H1 (cell line): ENCODE measurements at regions not wholly inside any gene's neighbourhood (a gene's known extent, or its start where the extent isn't known, plus 50 kb on each side); places are given as distances from the start of the nearest gene placed in this dataset.

ENCODE experiments used
- CTCF ChIA-PET: fragments of 300-600 bp; sonication (Branson Sonifier 250); formaldehyde crosslinking; loops from one replicate; lab custom pipeline; 2021; ENCODE audit not compliant: partially characterized antibody; lab: Charles Lee
- POLR2A ChIA-PET: fragments of 300-600 bp; sonication (Branson Sonifier 250); formaldehyde crosslinking; loops from one replicate; lab custom pipeline; 2021; ENCODE audit warnings: inconsistent platforms; ENCODE audit not compliant: partially characterized antibody; lab: Charles Lee
- DNase-seq, 2 experiments: peaks; one replicate each; pipeline versions ENCODE4 v3.0.0 to v3.0.0-alpha.2; 2010 to 2022; ENCODE audit warnings: low spot score in 2 of 2, low read depth in 1 of 2, mixed read lengths in 1 of 2
- FAIRE-seq: peaks from 2 replicates; lab custom pipeline; 2011; peaks lifted over from hg19 to GRCh38; lab: Jason Lieb, UNC
- H2AFZ ChIP-seq: 2 replicates; pipeline ENCODE4 v1.8.1; 2012; ENCODE audit warnings: low read length, inconsistent platforms
- H2AK5ac ChIP-seq: 2 replicates; pipeline ENCODE4 v1.6.1; 2013; ENCODE audit warnings: low read depth, low read length
- H2BK120ac ChIP-seq: replicated peaks from 2 replicates; pipeline ENCODE3; 2013; ENCODE audit warnings: low read depth, low read length, inconsistent platforms
- H2BK12ac ChIP-seq: 2 replicates; pipeline ENCODE4 v1.6.1; 2013; ENCODE audit warnings: low read depth, low read length
- H2BK15ac ChIP-seq: 2 replicates; pipeline ENCODE4 v1.6.1; 2013; ENCODE audit warnings: low read length
- H2BK20ac ChIP-seq: 2 replicates; pipeline ENCODE4 v1.6.1; 2013; ENCODE audit warnings: low read length
- H2BK5ac ChIP-seq: 2 replicates; pipeline ENCODE4 v1.6.1; 2013; ENCODE audit warnings: low read depth, low read length
- H3K14ac ChIP-seq: 2 replicates; pipeline ENCODE4 v1.6.1; 2013; ENCODE audit warnings: inconsistent platforms; ENCODE audit not compliant: insufficient read length
- H3K18ac ChIP-seq: 2 replicates; pipeline ENCODE4 v1.6.1; 2013; ENCODE audit warnings: low read length; ENCODE audit errors: extremely low read depth
- H3K23ac ChIP-seq: 2 replicates; pipeline ENCODE4 v1.6.1; 2013; ENCODE audit warnings: inconsistent platforms; ENCODE audit not compliant: insufficient read length
- H3K23me2 ChIP-seq: 2 replicates; pipeline ENCODE4 v1.6.1; 2013; ENCODE audit warnings: low read depth, low read length
- H3K27ac ChIP-seq: 2 replicates; pipeline ENCODE4 v1.6.1; 2011; ENCODE audit warnings: low read depth, low read length, inconsistent platforms
- H3K27me3 ChIP-seq, 4 experiments: replicated peaks in 1 of 4; 1 replicate in 1 of 4; 2 replicates in 3 of 4; pipeline versions ENCODE4 v1.6.1 to v1.8.1; 2011 to 2013; ENCODE audit warnings: low read length in 3 of 4, mild to moderate bottlenecking in 3 of 4, inconsistent platforms in 2 of 4, mixed read lengths in 2 of 4, moderate library complexity in 1 of 4; ENCODE audit not compliant: control insufficient read depth in 3 of 4, insufficient read depth in 3 of 4; ENCODE audit errors: extremely low read depth in 1 of 4
- H3K36me3 ChIP-seq, 4 experiments: 2 replicates each; pipeline versions ENCODE4 v1.6.1 to v1.8.1; 2011 to 2013; ENCODE audit warnings: mild to moderate bottlenecking in 4 of 4, low read length in 3 of 4, moderate library complexity in 2 of 4, control low read depth in 1 of 4, inconsistent platforms in 1 of 4; ENCODE audit not compliant: insufficient read depth in 4 of 4, control insufficient read depth in 2 of 4
- H3K4ac ChIP-seq: replicated peaks from 2 replicates; pipeline ENCODE3; 2013; ENCODE audit warnings: low read length, low read depth, mixed read lengths, inconsistent platforms; ENCODE audit not compliant: insufficient read length
- H3K4me1 ChIP-seq, 4 experiments: replicated peaks in 1 of 4; 1 replicate in 1 of 4; 2 replicates in 3 of 4; pipeline versions ENCODE4 v1.6.1 to v1.8.1; 2011 to 2013; ENCODE audit warnings: low read length in 3 of 4, inconsistent platforms in 2 of 4, mixed read lengths in 1 of 4; ENCODE audit not compliant: insufficient read depth in 4 of 4, control insufficient read depth in 3 of 4
- H3K4me2 ChIP-seq, 2 experiments: 2 replicates each; pipeline versions ENCODE4 v1.6.1 to v1.8.1; 2011 to 2013; ENCODE audit warnings: low read depth in 2 of 2, low read length in 2 of 2, control low read depth in 1 of 2, inconsistent platforms in 1 of 2, mild to moderate bottlenecking in 1 of 2; ENCODE audit not compliant: insufficient read depth in 1 of 2
- H3K4me3 ChIP-seq, 4 experiments: fragments of 200-600, 300-600 bp in 1 of 4; sonication (generic), shearing (Covaris generic), sonication (Bioruptor Twin) in 1 of 4; 2 replicates each; pipeline versions ENCODE4 v1.5.1 to v1.8.1; 2011 to 2016; ENCODE audit warnings: low read length in 4 of 4, low read depth in 3 of 4, control low read depth in 2 of 4, inconsistent platforms in 2 of 4, mild to moderate bottlenecking in 2 of 4, mixed read lengths in 1 of 4, moderate library complexity in 1 of 4; ENCODE audit not compliant: insufficient read depth in 2 of 4; ENCODE audit errors: extremely low read depth in 1 of 4
- H3K56ac ChIP-seq: replicated peaks from 2 replicates; pipeline ENCODE3; 2013; ENCODE audit warnings: low read depth, mild to moderate bottlenecking, mixed read lengths, low read length, inconsistent platforms; ENCODE audit not compliant: insufficient read length
- H3K79me1 ChIP-seq: 2 replicates; pipeline ENCODE4 v1.6.1; 2013; ENCODE audit warnings: low read depth, low read length, control low read depth
- H3K79me2 ChIP-seq, 2 experiments: 2 replicates each; pipeline versions ENCODE4 v1.6.1 to v1.8.1; 2012 to 2013; ENCODE audit warnings: low read length in 2 of 2, mild to moderate bottlenecking in 2 of 2, inconsistent platforms in 1 of 2; ENCODE audit not compliant: insufficient read depth in 2 of 2, control insufficient read depth in 1 of 2
- H3K9ac ChIP-seq, 4 experiments: replicated peaks in 1 of 4; 1 replicate in 1 of 4; 2 replicates in 3 of 4; pipeline versions ENCODE4 v1.6.1 to v1.8.1; 2011 to 2013; ENCODE audit warnings: low read depth in 3 of 4, low read length in 3 of 4, control low read depth in 2 of 4, mild to moderate bottlenecking in 2 of 4, moderate library complexity in 2 of 4, inconsistent platforms in 1 of 4; ENCODE audit errors: extremely low read depth in 1 of 4
- H3K9me3 ChIP-seq, 2 experiments: 2 replicates each; pipeline versions ENCODE4 v1.6.1 to v1.8.1; 2012 to 2013; ENCODE audit warnings: mild to moderate bottlenecking in 2 of 2, moderate library complexity in 2 of 2, control low read depth in 1 of 2, inconsistent platforms in 1 of 2, low read depth in 1 of 2, low read length in 1 of 2, mixed read lengths in 1 of 2; ENCODE audit not compliant: insufficient read depth in 2 of 2
- H4K20me1 ChIP-seq, 2 experiments: replicated peaks in 1 of 2; 2 replicates each; pipeline versions ENCODE3 to v1.8.1; 2011 to 2013; ENCODE audit warnings: inconsistent platforms in 2 of 2, low read length in 2 of 2, mild to moderate bottlenecking in 1 of 2; ENCODE audit not compliant: insufficient read depth in 2 of 2, control insufficient read depth in 1 of 2
- H4K5ac ChIP-seq: 2 replicates; pipeline ENCODE4 v1.6.1; 2013; ENCODE audit warnings: low read length, low read depth, mixed read lengths, inconsistent platforms; ENCODE audit not compliant: insufficient read length
- H4K8ac ChIP-seq: 2 replicates; pipeline ENCODE4 v1.8.0; 2013; ENCODE audit warnings: mild to moderate bottlenecking, moderate library complexity, low read length, inconsistent platforms; ENCODE audit not compliant: insufficient read depth; ENCODE audit errors: extremely low read depth
- H4K91ac ChIP-seq: replicated peaks from 2 replicates; pipeline ENCODE3; 2013; ENCODE audit warnings: low read length, mixed read lengths, inconsistent platforms; ENCODE audit not compliant: insufficient read length
- ATF2 ChIP-seq: IDR thresholded peaks from 2 replicates; pipeline ENCODE4 v1.6.1; 2012; ENCODE audit warnings: low read length, inconsistent platforms
- BRCA1 ChIP-seq: IDR thresholded peaks from 2 replicates; pipeline ENCODE4 v1.6.1; 2012; ENCODE audit warnings: low read depth, low read length, improper control_type of control experiment
- KDM4A ChIP-seq: IDR thresholded peaks from one replicate; pipeline ENCODE4 v1.7.1; 2012; ENCODE audit warnings: low read depth, mild to moderate bottlenecking, moderate library complexity, low read length, inconsistent platforms; ENCODE audit not compliant: severe bottlenecking
- SIRT6 ChIP-seq: IDR thresholded peaks from one replicate; pipeline ENCODE4 v1.7.1; 2012; ENCODE audit warnings: low read length, inconsistent platforms
- WGBS, 2 experiments: shearing (Covaris generic) in 1 of 2; methylation state at CpG; one replicate each; pipeline versions ENCODE4 v1.1.6 to v1.1.7; 2013 to 2015; ENCODE audit warnings: low lambda C conversion rate in 2 of 2, mixed read lengths in 2 of 2, inconsistent platforms in 1 of 2, low coverage in 1 of 2, missing lambda C conversion rate in 1 of 2; ENCODE audit not compliant: insufficient replicate concordance in 2 of 2, insufficient coverage in 1 of 2, insufficient read length in 1 of 2; ENCODE audit errors: extremely low coverage in 1 of 2, missing lambda C conversion rate in 1 of 2; 5-methylcytosine and 5-hydroxymethylcytosine counted together

GRCh38 chr2:228762565-228762964 is 508.5 kb downstream of the PID1 start:
- ChIA-PET CTCF (interaction anchor here (0.6 to 1.2 kb wide), 3 partner anchors 13 to 230 kb away, joined by 3 to 5 read pairs (median 3); no protein-coding TSS in a partner anchor), POLR2A (no interaction called here)
- Histone ChIP-seq H3K14ac (no peak overlapping the region), H2BK15ac (no peak overlapping the region), H3K79me2 (no peaks in the 10 kb centered on the region), H3K27ac (no peak overlapping the region), H2AK5ac (no peak overlapping the region), H2AFZ (no peak overlapping the region), H4K8ac (no peak overlapping the region), H3K4me3 (no peak overlapping the region), H3K36me3 (no peaks in the 10 kb centered on the region), H3K56ac (no peak overlapping the region), H3K27me3 (no peaks in the 10 kb centered on the region), H2BK5ac (no peak overlapping the region), H3K9me3 (no peaks in the 10 kb centered on the region), H3K18ac (no peak overlapping the region), H4K91ac (no peak overlapping the region), H2BK12ac (no peak overlapping the region), H3K9ac (no peak overlapping the region), H3K23me2 (no peaks in the 10 kb centered on the region; the same call in 1 of the 2 replicates), H4K20me1 (no peaks in the 10 kb centered on the region), H4K5ac (no peak overlapping the region), H2BK20ac (no peak overlapping the region), H3K4me1 (no peaks in the 10 kb centered on the region), H3K4ac (no peak overlapping the region), H3K79me1 (no peaks in the 10 kb centered on the region), H3K23ac (no peak overlapping the region), H3K4me2 (no peak overlapping the region), H2BK120ac (no peak overlapping the region)
- TF ChIP-seq SIRT6 = no peak
- no peak for TF ChIP-seq BRCA1
- TF ChIP-seq ATF2 = no peak
- no peak for TF ChIP-seq KDM4A
- WGBS, 2 experiments = 87% methylated on average over 2 of the region's 2 CpGs; no CpG with 5 or more reads in 1 of the 2 experiments
- FAIRE-seq (no peak), DNase-seq (no peak)
